Duodenal mucosa (tissue), 2 donors: ENCODE measurements at regions not wholly inside any gene's neighbourhood (a gene's known extent, or its start where the extent isn't known, plus 50 kb on each side); places are given as distances from the start of the nearest gene placed in this dataset.
"Not testable (repeated sequence)": the region's sequence is repeated elsewhere in the genome, so short reads cannot be mapped to it uniquely, and the experiment has no call there.

ENCODE experiments used
- H3K27ac ChIP-seq: one replicate; pipeline ENCODE4 v1.7.0; 2013; ENCODE audit warnings: low read depth, low read length
- H3K27me3 ChIP-seq, 2 donors: one replicate each; pipeline ENCODE4 v1.7.0; 2013; ENCODE audit warnings: low read length in 2 of 2, control low read depth in 1 of 2; ENCODE audit not compliant: insufficient read depth in 2 of 2, control insufficient read depth in 1 of 2
- H3K36me3 ChIP-seq, 2 donors: one replicate each; pipeline ENCODE4 v1.7.0; 2013; ENCODE audit warnings: low read length in 2 of 2, control low read depth in 1 of 2; ENCODE audit not compliant: insufficient read depth in 2 of 2, control insufficient read depth in 1 of 2
- H3K4me1 ChIP-seq, 2 donors: one replicate each; pipeline ENCODE4 v1.7.0; 2013; ENCODE audit warnings: low read length in 2 of 2, control low read depth in 1 of 2; ENCODE audit not compliant: insufficient read depth in 2 of 2, control insufficient read depth in 1 of 2
- H3K4me3 ChIP-seq, 2 donors: one replicate each; pipeline ENCODE4 v1.7.0; 2013; ENCODE audit warnings: low read length in 2 of 2, low read depth in 1 of 2
- H3K9ac ChIP-seq, 2 donors: one replicate each; pipeline ENCODE4 v1.7.0; 2013; ENCODE audit warnings: low read length in 2 of 2, low read depth in 1 of 2
- H3K9me3 ChIP-seq, 2 donors: one replicate each; pipeline ENCODE4 v1.7.0; 2013; ENCODE audit warnings: low read length in 2 of 2, control low read depth in 1 of 2; ENCODE audit not compliant: control insufficient read depth in 1 of 2

- H3K9me3 ChIP-seq, result no peaks in the 10 kb centered on the region
- H3K4me3 ChIP-seq, result no peak overlapping the region
- H3K9ac ChIP-seq, result no peak overlapping the region
- H3K27me3 ChIP-seq, result no peaks in the 10 kb centered on the region
- H3K27ac ChIP-seq, result no peak overlapping the region
- H3K36me3 ChIP-seq, result no peaks in the 10 kb centered on the region
- H3K4me1 ChIP-seq, result no peaks in the 10 kb centered on the region
Measured at GRCh38 chr22:44650806-44651205, 51.2 kb upstream of the PRR5 start.

- no peaks in the 10 kb centered on the region for H3K36me3 ChIP-seq
- H3K27ac ChIP-seq, result peak overlapping the region; percentile 50
- no peak overlapping the region for H3K9ac ChIP-seq
- no peaks in the 10 kb centered on the region for H3K27me3 ChIP-seq
- H3K9me3 ChIP-seq, result no peaks in the 10 kb centered on the region
- no peaks in the 10 kb centered on the region for H3K4me1 ChIP-seq
- H3K4me3 ChIP-seq, result no peak overlapping the region
Measured at GRCh38 chr22:44648821-44649565, 53.0 kb upstream of the PRR5 start.

GRCh38 chr22:44648085-44648820, 53.8 kb upstream of the PRR5 start:
- H3K36me3 ChIP-seq, result no peaks in the 10 kb centered on the region
- no peaks in the 10 kb centered on the region for H3K9me3 ChIP-seq
- peak overlapping the region; percentile 50 for H3K27ac ChIP-seq
- no peaks in the 10 kb centered on the region for H3K27me3 ChIP-seq
- no peaks in the 10 kb centered on the region for H3K4me1 ChIP-seq
- H3K9ac ChIP-seq, result no peak overlapping the region
- H3K4me3 ChIP-seq, result no peak overlapping the region

GRCh38 chr22:44647141-44647540, 54.9 kb upstream of the PRR5 start:
- no peaks in the 10 kb centered on the region for H3K4me1 ChIP-seq
- no peaks in the 10 kb centered on the region for H3K27me3 ChIP-seq
- H3K9ac ChIP-seq, result no peak overlapping the region
- H3K9me3 ChIP-seq, result no peaks in the 10 kb centered on the region
- H3K27ac ChIP-seq, result no peak overlapping the region
- no peak overlapping the region for H3K4me3 ChIP-seq
- H3K36me3 ChIP-seq, result no peaks in the 10 kb centered on the region

- H3K4me3 ChIP-seq, result no peak overlapping the region
- H3K4me1 ChIP-seq, result no peaks in the 10 kb centered on the region
- H3K36me3 ChIP-seq, result no peaks in the 10 kb centered on the region
- no peaks in the 10 kb centered on the region for H3K9me3 ChIP-seq
- no peak overlapping the region for H3K27ac ChIP-seq
- no peak overlapping the region for H3K9ac ChIP-seq
- no peaks in the 10 kb centered on the region for H3K27me3 ChIP-seq
Measured at GRCh38 chr22:44646668-44647067, 55.3 kb upstream of the PRR5 start.

GRCh38 chr22:44646141-44646540, 55.9 kb upstream of the PRR5 start:
- H3K9me3 ChIP-seq, result no peaks in the 10 kb centered on the region
- H3K36me3 ChIP-seq, result no peaks in the 10 kb centered on the region
- no peak overlapping the region for H3K9ac ChIP-seq
- no peak overlapping the region for H3K27ac ChIP-seq
- no peaks in the 10 kb centered on the region for H3K4me1 ChIP-seq
- no peaks in the 10 kb centered on the region for H3K27me3 ChIP-seq
- no peak overlapping the region for H3K4me3 ChIP-seq

GRCh38 chr22:44645531-44645930, 56.5 kb upstream of the PRR5 start:
- Histone ChIP-seq H3K4me3 (no peak overlapping the region), H3K9ac (no peak overlapping the region), H3K27ac (no peak overlapping the region), H3K4me1 (no peaks in the 10 kb centered on the region), H3K9me3 (no peaks in the 10 kb centered on the region), H3K36me3 (no peaks in the 10 kb centered on the region), H3K27me3 (no peaks in the 10 kb centered on the region)

- Histone ChIP-seq H3K27ac (no peak overlapping the region), H3K4me3 (no peak overlapping the region), H3K4me1 (no peaks in the 10 kb centered on the region), H3K9ac (no peak overlapping the region), H3K9me3 (no peaks in the 10 kb centered on the region), H3K36me3 (no peaks in the 10 kb centered on the region), H3K27me3 (no peaks in the 10 kb centered on the region)
Measured at GRCh38 chr22:44645083-44645482, 56.9 kb upstream of the PRR5 start.

GRCh38 chr22:44643526-44644101, 58.4 kb upstream of the PRR5 start:
- H3K36me3 ChIP-seq, H3K4me1 ChIP-seq, H3K9me3 ChIP-seq, H3K4me3 ChIP-seq, H3K9ac ChIP-seq, H3K27ac ChIP-seq, H3K27me3 ChIP-seq: not testable (repeated sequence)

- H3K27me3 ChIP-seq, result no peaks in the 10 kb centered on the region
- H3K9ac ChIP-seq, result no peak overlapping the region
- no peaks in the 10 kb centered on the region for H3K9me3 ChIP-seq
- H3K4me1 ChIP-seq, result no peaks in the 10 kb centered on the region
- no peaks in the 10 kb centered on the region for H3K36me3 ChIP-seq
- no peak overlapping the region for H3K4me3 ChIP-seq
- no peak overlapping the region for H3K27ac ChIP-seq
Measured at GRCh38 chr22:44642096-44642644, 59.8 kb upstream of the PRR5 start.
